Inferior parietal cortex (tissue), 1 donor: ENCODE measurements at regions not wholly inside any gene's neighbourhood (a gene's known extent, or its start where the extent isn't known, plus 50 kb on each side); places are given as distances from the start of the nearest gene placed in this dataset.

Experiments used
- DNase-seq: peaks from one replicate; pipeline ENCODE4 v3.0.0-alpha.2; 2016; ENCODE audit errors: extremely low spot score

GRCh38 chr10:128804411-128804810 is 662.6 kb upstream of the MGMT start:
- no peak for DNase-seq

- DNase-seq: no peak
Measured at GRCh38 chr10:128808921-128809440, 658.1 kb upstream of the MGMT start.

GRCh38 chr10:128811511-128811910 is 655.5 kb upstream of the MGMT start:
- no peak for DNase-seq

- DNase-seq: no peak
Measured at GRCh38 chr10:128812000-128812399, 655.0 kb upstream of the MGMT start.

- no peak for DNase-seq
Measured at GRCh38 chr10:128813574-128813973, 653.5 kb upstream of the MGMT start.

GRCh38 chr10:128814024-128814423 is 653.0 kb upstream of the MGMT start:
- DNase-seq: no peak

GRCh38 chr10:128814782-128815181 is 652.3 kb upstream of the MGMT start:
- DNase-seq: no peak

- no peak for DNase-seq
Measured at GRCh38 chr10:128816726-128817125, 650.3 kb upstream of the MGMT start.

- no peak for DNase-seq
Measured at GRCh38 chr10:128817636-128818035, 649.4 kb upstream of the MGMT start.

- no peak for DNase-seq
Measured at GRCh38 chr10:128820663-128821062, 646.4 kb upstream of the MGMT start.

- no peak for DNase-seq
Measured at GRCh38 chr10:128823201-128823600, 643.8 kb upstream of the MGMT start.

- DNase-seq: no peak
Measured at GRCh38 chr10:128825626-128826025, 641.4 kb upstream of the MGMT start.

GRCh38 chr10:128833671-128834070 is 633.4 kb upstream of the MGMT start:
- no peak for DNase-seq

- no peak for DNase-seq
Measured at GRCh38 chr10:128835361-128835760, 631.7 kb upstream of the MGMT start.

- no peak for DNase-seq
Measured at GRCh38 chr10:128837478-128837877, 629.6 kb upstream of the MGMT start.

GRCh38 chr10:128839134-128839533 is 627.9 kb upstream of the MGMT start:
- no peak for DNase-seq

GRCh38 chr10:128839701-128840100 is 627.3 kb upstream of the MGMT start:
- DNase-seq: no peak

GRCh38 chr10:128843972-128844371 is 623.1 kb upstream of the MGMT start:
- no peak for DNase-seq

- no peak for DNase-seq
Measured at GRCh38 chr10:128846927-128847326, 620.1 kb upstream of the MGMT start.

GRCh38 chr10:128848810-128849209 is 618.2 kb upstream of the MGMT start:
- no peak for DNase-seq

- no peak for DNase-seq
Measured at GRCh38 chr10:128850647-128851046, 616.4 kb upstream of the MGMT start.

GRCh38 chr10:128851281-128851680 is 615.8 kb upstream of the MGMT start:
- DNase-seq: no peak

GRCh38 chr10:128851726-128852125 is 615.3 kb upstream of the MGMT start:
- no peak for DNase-seq

- DNase-seq: no peak
Measured at GRCh38 chr10:128852449-128852848, 614.6 kb upstream of the MGMT start.

- no peak for DNase-seq
Measured at GRCh38 chr10:128852902-128853301, 614.1 kb upstream of the MGMT start.
